AG04449 (cell line): ENCODE measurements at regions not wholly inside any gene's neighbourhood (a gene's known extent, or its start where the extent isn't known, plus 50 kb on each side); places are given as distances from the start of the nearest gene placed in this dataset.

Experiments
- CTCF ChIA-PET: fragments of 350-600 bp; formaldehyde crosslinking; extraction: SDS; loops from one replicate; lab custom pipeline; 2021; ENCODE audit warnings: antibody characterized with exemption; lab: Yijun Ruan, JAX
- POLR2A ChIA-PET: fragments of 400-600, 350-600 bp; formaldehyde crosslinking; extraction: SDS; loops from one replicate; lab custom pipeline; 2020; ENCODE audit warnings: antibody characterized with exemption, inconsistent platforms; lab: Yijun Ruan, JAX
- DNase-seq: peaks from one replicate; pipeline ENCODE4 v3.0.0-alpha.2; 2010; ENCODE audit warnings: low read depth, low spot score
- H3K4me3 ChIP-seq: 2 replicates; pipeline ENCODE4 v1.5.1; 2011; ENCODE audit warnings: low read depth, mild to moderate bottlenecking, control low read depth, low read length
- CTCF ChIP-seq: IDR thresholded peaks from one replicate; pipeline ENCODE4 v1.5.1; 2011; ENCODE audit warnings: mild to moderate bottlenecking, moderate library complexity, low read length, control low read depth, inconsistent platforms; ENCODE audit not compliant: insufficient read depth; ENCODE audit errors: missing control alignments

GRCh38 chr5:63648376-63648775 is 313.9 kb downstream of the HTR1A start:
- no peak for TF ChIP-seq CTCF
- no peak overlapping the region for H3K4me3 ChIP-seq
- ChIA-PET CTCF (no interaction called here), POLR2A (no interaction called here)
- DNase-seq: no peak

- DNase-seq: no peak
- ChIA-PET POLR2A (no interaction called here), CTCF (no interaction called here)
- TF ChIP-seq CTCF: no peak
- H3K4me3 ChIP-seq: no peak overlapping the region
These were observed 332.2 kb downstream of the HTR1A start for GRCh38 chr5:63629951-63630630.

- CTCF ChIA-PET: no interaction called here
- DNase-seq: no peak
- POLR2A ChIA-PET: no interaction called here
- TF ChIP-seq CTCF: no peak
- H3K4me3 ChIP-seq: no peak overlapping the region
These were observed 348.8 kb downstream of the HTR1A start for GRCh38 chr5:63613442-63613841.

GRCh38 chr5:63603996-63604395 is 358.2 kb downstream of the HTR1A start:
- no peak for DNase-seq
- TF ChIP-seq CTCF: no peak
- POLR2A ChIA-PET: no interaction called here
- H3K4me3 ChIP-seq: no peak overlapping the region
- CTCF ChIA-PET: no interaction called here

- CTCF ChIA-PET: no interaction called here
These were observed 359.3 kb downstream of the HTR1A start for GRCh38 chr5:63602971-63603370.

GRCh38 chr5:63596254-63596653 is 366.0 kb downstream of the HTR1A start:
- no peak overlapping the region for H3K4me3 ChIP-seq
- POLR2A ChIA-PET: no interaction called here
- no peak for DNase-seq
- no peak for TF ChIP-seq CTCF
- CTCF ChIA-PET: no interaction called here

More at GRCh38 chr5:63602971-63603370, 359.3 kb downstream of the HTR1A start:
- H3K4me3 ChIP-seq: no peak overlapping the region
- TF ChIP-seq CTCF: no peak
- POLR2A ChIA-PET: no interaction called here
- DNase-seq: no peak
